ENCODE measurements at regions not wholly inside any gene's neighbourhood (a gene's known extent, or its start where the extent isn't known, plus 50 kb on each side); places are given as distances from the start of the nearest gene placed in this dataset.
"Not testable (repeated sequence)": the region's sequence is repeated elsewhere in the genome, so short reads cannot be mapped to it uniquely, and the experiment has no call there.

- no peak for DNase-seq (ENCODE audit: low read depth)
Observed at GRCh38 chr7:132030086-132030568, 473.7 kb upstream of the PODXL start.

GRCh38 chr7:132029369-132030085 is 473.1 kb upstream of the PODXL start:
- DNase-seq (ENCODE audit: low read depth), result no peak

- DNase-seq (ENCODE audit: low read depth), result no peak
Observed at GRCh38 chr7:132028144-132028920, 471.9 kb upstream of the PODXL start.

- DNase-seq (ENCODE audit: low read depth), result no peak
Observed at GRCh38 chr7:132024290-132024689, 467.9 kb upstream of the PODXL start.

GRCh38 chr7:132023466-132023865 is 467.0 kb upstream of the PODXL start:
- no peak for DNase-seq (ENCODE audit: low read depth)

- no peak for DNase-seq (ENCODE audit: low read depth)
Observed at GRCh38 chr7:132022188-132022587, 465.8 kb upstream of the PODXL start.

- DNase-seq (ENCODE audit: low read depth), result no peak
Observed at GRCh38 chr7:132019703-132020102, 463.3 kb upstream of the PODXL start.

- no peak for DNase-seq (ENCODE audit: low read depth)
Observed at GRCh38 chr7:132009778-132010177, 453.4 kb upstream of the PODXL start.

- DNase-seq (ENCODE audit: low read depth), result no peak
Observed at GRCh38 chr7:132004529-132004928, 448.1 kb upstream of the PODXL start.

- DNase-seq (ENCODE audit: low read depth), result no peak
Observed at GRCh38 chr7:132002343-132002968, 446.0 kb upstream of the PODXL start.

- no peak for DNase-seq (ENCODE audit: low read depth)
Observed at GRCh38 chr7:132001146-132001545, 444.7 kb upstream of the PODXL start.

- no peak for DNase-seq (ENCODE audit: low read depth)
Observed at GRCh38 chr7:131999193-131999592, 442.8 kb upstream of the PODXL start.

- no peak for DNase-seq (ENCODE audit: low read depth)
Observed at GRCh38 chr7:131995324-131995723, 438.9 kb upstream of the PODXL start.

GRCh38 chr7:131981069-131981468 is 424.6 kb upstream of the PODXL start:
- DNase-seq (ENCODE audit: low read depth), result not testable (repeated sequence)

GRCh38 chr7:131978118-131978517 is 421.7 kb upstream of the PODXL start:
- not testable (repeated sequence) for DNase-seq (ENCODE audit: low read depth)

GRCh38 chr7:131976411-131976810 is 420.0 kb upstream of the PODXL start:
- no peak for DNase-seq (ENCODE audit: low read depth)

GRCh38 chr7:131974671-131975070 is 418.2 kb upstream of the PODXL start:
- no peak for DNase-seq (ENCODE audit: low read depth)

- DNase-seq (ENCODE audit: low read depth), result no peak
Observed at GRCh38 chr7:131972251-131972650, 415.8 kb upstream of the PODXL start.

- DNase-seq (ENCODE audit: low read depth), result no peak
Observed at GRCh38 chr7:131970602-131971001, 414.2 kb upstream of the PODXL start.

- no peak for DNase-seq (ENCODE audit: low read depth)
Observed at GRCh38 chr7:131969560-131969959, 413.1 kb upstream of the PODXL start.

- no peak for DNase-seq (ENCODE audit: low read depth)
Observed at GRCh38 chr7:131967216-131967730, 410.8 kb upstream of the PODXL start.

- DNase-seq (ENCODE audit: low read depth), result no peak
Observed at GRCh38 chr7:131964203-131964602, 407.8 kb upstream of the PODXL start.
